Esophagus muscularis mucosa (tissue), 4 donors: ENCODE measurements at regions not wholly inside any gene's neighbourhood (a gene's known extent, or its start where the extent isn't known, plus 50 kb on each side); places are given as distances from the start of the nearest gene placed in this dataset.
"Not testable (repeated sequence)": the region's sequence is repeated elsewhere in the genome, so short reads cannot be mapped to it uniquely, and the experiment has no call there.

Experiments
- DNase-seq: peaks from one replicate; pipeline ENCODE4 v3.0.0-alpha.2; 2017; ENCODE audit errors: extremely low spot score
- H3K27ac ChIP-seq, 4 donors: fragments of 200-600 bp; sonication (generic); replicated peaks in 1 of 4; 1 replicate in 3 of 4; 2 replicates in 1 of 4; pipeline ENCODE4 v1.5.1; 2016 to 2019; ENCODE audit warnings: mild to moderate bottlenecking in 1 of 4
- H3K27me3 ChIP-seq, 4 donors: fragments of 200-600 bp; sonication (generic); one replicate each; pipeline versions ENCODE4 v1.5.1 to v1.6.0; 2016 to 2019
- H3K36me3 ChIP-seq, 4 donors: fragments of 200-600 bp; sonication (generic); one replicate each; pipeline ENCODE4 v1.5.1; 2016 to 2019
- H3K4me1 ChIP-seq, 4 donors: fragments of 200-600 bp; sonication (generic); one replicate each; pipeline ENCODE4 v1.5.1; 2016 to 2019
- H3K4me3 ChIP-seq, 4 donors: fragments of 200-600 bp; sonication (generic); 1 replicate in 2 of 4; 2 replicates in 2 of 4; pipeline ENCODE4 v1.5.1; 2016 to 2019; ENCODE audit warnings: mild to moderate bottlenecking in 4 of 4, moderate library complexity in 1 of 4
- H3K9me3 ChIP-seq, 4 donors: fragments of 200-600 bp; sonication (generic); 1 replicate in 3 of 4; 2 replicates in 1 of 4; pipeline ENCODE4 v1.5.1; 2016 to 2019
- CTCF ChIP-seq, 3 experiments: fragments of 200-600 bp in 2 of 3; fragments of 450-650 bp in 1 of 3; sonication (generic) in 2 of 3; IDR thresholded peaks; one replicate each; pipeline ENCODE4 v1.5.1; 2017 to 2019; ENCODE audit warnings: antibody characterized with exemption in 3 of 3, mild to moderate bottlenecking in 2 of 3, moderate library complexity in 1 of 3
- EP300 ChIP-seq: sonication (generic); formaldehyde crosslinking; IDR thresholded peaks from one replicate; pipeline ENCODE4 v1.6.1; 2017; ENCODE audit warnings: antibody characterized with exemption
- POLR2A ChIP-seq: fragments of 450-650 bp; IDR thresholded peaks from one replicate; pipeline ENCODE4 v1.6.1; 2017; ENCODE audit warnings: antibody characterized with exemption, moderate library complexity, mild to moderate bottlenecking, low read depth
- POLR2AphosphoS5 ChIP-seq, 2 donors: sonication (generic); formaldehyde crosslinking; IDR thresholded peaks; one replicate each; pipeline ENCODE4 v1.6.1; 2017; ENCODE audit warnings: antibody characterized with exemption in 2 of 2
- WGBS: methylation state at CpG from one replicate; pipeline ENCODE4 v1.1.5; 2018; 5-methylcytosine and 5-hydroxymethylcytosine counted together
- intact Hi-C: fragments of 100-400 bp; cut with DNase I; formaldehyde crosslinking; loops from one replicate; pipeline ENCODE4 v1.15.1; 2023

- no peak for DNase-seq
- Histone ChIP-seq H3K4me1 (no peaks in the 10 kb centered on the region), H3K4me3 (no peak overlapping the region), H3K36me3 (no peaks in the 10 kb centered on the region), H3K27me3 (no peaks in the 10 kb centered on the region), H3K9me3 (no peaks in the 10 kb centered on the region), H3K27ac (no peak overlapping the region)
- intact Hi-C loops: no loop called here
- 96% methylated on average over 1 of the region's 1 CpG for WGBS
- no peak for TF ChIP-seq POLR2AphosphoS5 (IDR thresholded peaks at IDR 0.05)
- no peak for TF ChIP-seq CTCF (IDR thresholded peaks at IDR 0.05)
- no peak for TF ChIP-seq POLR2A
- TF ChIP-seq EP300: no peak
These were observed 930.9 kb upstream of the FAM98A start for GRCh38 chr2:34529965-34530364.

GRCh38 chr2:34523958-34524514 lies 924.9 kb upstream of the FAM98A start:
- DNase-seq: no peak
- no peaks in the 10 kb centered on the region for H3K36me3 ChIP-seq
- intact Hi-C loops: no loop called here
- no peak overlapping the region for H3K4me3 ChIP-seq
- no peaks in the 10 kb centered on the region for H3K27me3 ChIP-seq
- WGBS: 68% methylated on average over 3 of the region's 3 CpGs
- H3K4me1 ChIP-seq: no peaks in the 10 kb centered on the region
- no peak for TF ChIP-seq CTCF (IDR thresholded peaks at IDR 0.05)
- no peak for TF ChIP-seq EP300
- no peak for TF ChIP-seq POLR2AphosphoS5 (IDR thresholded peaks at IDR 0.05)
- no peak for TF ChIP-seq POLR2A
- no peak overlapping the region for H3K27ac ChIP-seq
- peaks cover 0 to 4% (median 0%) of the 10 kb centered on the region in 4 donors for H3K9me3 ChIP-seq

- intact Hi-C loops: no loop called here
- Histone ChIP-seq H3K4me1 (no peaks in the 10 kb centered on the region), H3K27me3 (no peaks in the 10 kb centered on the region), H3K9me3 (peaks cover 0 to 6% (median 0%) of the 10 kb centered on the region in 4 donors), H3K27ac (no peak overlapping the region), H3K36me3 (no peaks in the 10 kb centered on the region), H3K4me3 (no peak overlapping the region)
- no peak for DNase-seq
- 63% methylated on average over 3 of the region's 3 CpGs for WGBS
- TF ChIP-seq POLR2A (no peak), CTCF (IDR thresholded peaks at IDR 0.05) (no peak), POLR2AphosphoS5 (IDR thresholded peaks at IDR 0.05) (no peak), EP300 (no peak)
These were observed 920.6 kb upstream of the FAM98A start for GRCh38 chr2:34519659-34520058.

GRCh38 chr2:34498561-34498960 lies 899.5 kb upstream of the FAM98A start:
- no peak overlapping the region for H3K4me3 ChIP-seq
- no peak for DNase-seq
- no peaks in the 10 kb centered on the region for H3K9me3 ChIP-seq
- H3K4me1 ChIP-seq: no peaks in the 10 kb centered on the region
- 97% methylated on average over 1 of the region's 1 CpG for WGBS
- TF ChIP-seq POLR2AphosphoS5 (IDR thresholded peaks at IDR 0.05) (no peak), POLR2A (no peak), CTCF (IDR thresholded peaks at IDR 0.05) (no peak)
- H3K27me3 ChIP-seq: no peaks in the 10 kb centered on the region
- intact Hi-C loops: no loop called here
- no peak overlapping the region for H3K27ac ChIP-seq
- H3K36me3 ChIP-seq: no peaks in the 10 kb centered on the region

GRCh38 chr2:34494192-34494591 lies 895.1 kb upstream of the FAM98A start:
- H3K27ac ChIP-seq, H3K4me3 ChIP-seq, DNase-seq, intact Hi-C loops, H3K9me3 ChIP-seq, H3K27me3 ChIP-seq, H3K36me3 ChIP-seq, H3K4me1 ChIP-seq: not testable (repeated sequence)
- 99% methylated on average over 14 of the region's 18 CpGs for WGBS
